Liver (tissue), 8 donors: ENCODE measurements at regions not wholly inside any gene's neighbourhood (a gene's known extent, or its start where the extent isn't known, plus 50 kb on each side); places are given as distances from the start of the nearest gene placed in this dataset.

Source experiments
- DNase-seq: peaks from one replicate; pipeline ENCODE4 v3.0.0-alpha.2; 2017; ENCODE audit warnings: low spot score
- H3K27ac ChIP-seq, 2 donors: one replicate each; pipeline ENCODE4 v1.7.0; 2013; ENCODE audit warnings: inconsistent platforms in 2 of 2, low read length in 2 of 2, control low read depth in 1 of 2, low read depth in 1 of 2, mild to moderate bottlenecking in 1 of 2
- H3K27me3 ChIP-seq, 4 donors: one replicate each; pipeline versions ENCODE4 v1.6.1 to v1.7.0; 2013; ENCODE audit warnings: low read length in 3 of 4, inconsistent platforms in 1 of 4, mild to moderate bottlenecking in 1 of 4, moderate library complexity in 1 of 4; ENCODE audit not compliant: control insufficient read depth in 4 of 4, insufficient read depth in 4 of 4
- H3K36me3 ChIP-seq, 4 donors: one replicate each; pipeline versions ENCODE4 v1.6.1 to v1.7.0; 2013; ENCODE audit warnings: low read length in 3 of 4, mild to moderate bottlenecking in 3 of 4, low read depth in 1 of 4, moderate library complexity in 1 of 4; ENCODE audit not compliant: control insufficient read depth in 4 of 4, insufficient read depth in 3 of 4
- H3K4me1 ChIP-seq, 4 donors: one replicate each; pipeline versions ENCODE4 v1.6.1 to v1.7.0; 2013; ENCODE audit warnings: low read length in 3 of 4, mild to moderate bottlenecking in 3 of 4, moderate library complexity in 1 of 4; ENCODE audit not compliant: control insufficient read depth in 4 of 4, insufficient read depth in 4 of 4
- H3K4me3 ChIP-seq, 3 donors: one replicate each; pipeline versions ENCODE4 v1.6.1 to v1.7.0; 2013; ENCODE audit warnings: low read length in 3 of 3, control low read depth in 1 of 3, low read depth in 1 of 3, mild to moderate bottlenecking in 1 of 3
- H3K9ac ChIP-seq, 2 donors: one replicate each; pipeline ENCODE4 v1.7.0; 2013; ENCODE audit warnings: low read length in 2 of 2, mild to moderate bottlenecking in 2 of 2, moderate library complexity in 2 of 2, control low read depth in 1 of 2, low read depth in 1 of 2
- H3K9me3 ChIP-seq, 4 donors: one replicate each; pipeline versions ENCODE4 v1.6.1 to v1.7.0; 2013; ENCODE audit warnings: low read length in 3 of 4; ENCODE audit not compliant: control insufficient read depth in 4 of 4
- EGR1 ChIP-seq, 2 donors: IDR thresholded peaks; 2 replicates each; pipeline ENCODE4 v1.6.1; 2016 to 2018; ENCODE audit warnings: antibody characterized with exemption in 2 of 2, low read depth in 2 of 2
- FOXA1 ChIP-seq: IDR thresholded peaks from 2 replicates; pipeline ENCODE4 v1.6.1; 2016; ENCODE audit warnings: antibody characterized with exemption
- FOXA2 ChIP-seq: IDR thresholded peaks from 2 replicates; pipeline ENCODE4 v1.6.1; 2016; ENCODE audit warnings: antibody characterized with exemption
- GABPA ChIP-seq, 2 donors: IDR thresholded peaks in 1 of 2; conservative IDR thresholded peaks in 1 of 2; 2 replicates each; pipeline ENCODE4 v1.6.1; 2016; ENCODE audit warnings: antibody characterized with exemption in 2 of 2, mild to moderate bottlenecking in 1 of 2, moderate library complexity in 1 of 2
- HNF4A ChIP-seq, 2 donors: conservative IDR thresholded peaks; 2 replicates each; pipeline ENCODE4 v1.6.1; 2016; ENCODE audit warnings: antibody characterized with exemption in 2 of 2, mild to moderate bottlenecking in 2 of 2
- HNF4G ChIP-seq: IDR thresholded peaks from 2 replicates; pipeline ENCODE4 v1.6.1; 2016; ENCODE audit warnings: antibody characterized with exemption
- JUND ChIP-seq, 2 donors: IDR thresholded peaks; 2 replicates each; pipeline ENCODE4 v1.6.1; 2016; ENCODE audit warnings: antibody characterized with exemption in 2 of 2
- NR2F2 ChIP-seq: IDR thresholded peaks from 2 replicates; pipeline ENCODE4 v1.6.1; 2016; ENCODE audit warnings: antibody characterized with exemption
- RAD21 ChIP-seq, 2 donors: IDR thresholded peaks; 2 replicates each; pipeline ENCODE4 v1.6.1; 2016; ENCODE audit warnings: antibody characterized with exemption in 2 of 2, mild to moderate bottlenecking in 2 of 2
- REST ChIP-seq: IDR thresholded peaks from 2 replicates; pipeline ENCODE4 v1.6.1; 2016; ENCODE audit warnings: antibody characterized with exemption, mild to moderate bottlenecking
- RXRA ChIP-seq, 2 donors: IDR thresholded peaks; 2 replicates each; pipeline ENCODE4 v1.6.1; 2017 to 2018; ENCODE audit warnings: antibody characterized with exemption in 2 of 2, mild to moderate bottlenecking in 1 of 2
- SP1 ChIP-seq: IDR thresholded peaks from 2 replicates; pipeline ENCODE4 v1.6.1; 2018; ENCODE audit warnings: antibody characterized with exemption, mild to moderate bottlenecking
- TAF1 ChIP-seq: conservative IDR thresholded peaks from 2 replicates; pipeline ENCODE4 v1.6.1; 2016; ENCODE audit warnings: antibody characterized with exemption, mild to moderate bottlenecking
- YY1 ChIP-seq: IDR thresholded peaks from 2 replicates; pipeline ENCODE4 v1.6.1; 2016; ENCODE audit warnings: antibody characterized with exemption, mild to moderate bottlenecking
- ZBTB33 ChIP-seq: IDR thresholded peaks from 2 replicates; pipeline ENCODE4 v1.6.1; 2016; ENCODE audit warnings: antibody characterized with exemption
- WGBS: extraction: QIAGEN DNeasy Blood & Tissue Kit; methylation state at CpG from one replicate; pipeline ENCODE4 v1.1.7; 2013; 5-methylcytosine and 5-hydroxymethylcytosine counted together
- TF ChIP-seq, protein P1 (sequence below): IDR thresholded peaks from 2 replicates; pipeline ENCODE4 v1.6.1; 2016; ENCODE audit warnings: antibody characterized with exemption
- TF ChIP-seq, protein P2 (sequence below): fragments of 150-350 bp; IDR thresholded peaks from 2 replicates; pipeline ENCODE4 v1.5.1; 2017; ENCODE audit warnings: improper control_type of control experiment, low read depth, low read length; ENCODE audit not compliant: missing input control
- TF ChIP-seq, protein P3 (sequence below): IDR thresholded peaks from 2 replicates; pipeline ENCODE4 v1.6.1; 2016; ENCODE audit warnings: antibody characterized with exemption
- donor health status: healthy.
- donor health status: healthy.
- donor health status: healthy.
- donor health status: healthy.
- donor health status: healthy.

- no peaks in the 10 kb centered on the region for H3K27me3 ChIP-seq
- peak overlapping the region; percentile 42 to 53 for H3K27ac ChIP-seq
- no peaks in the 10 kb centered on the region for H3K36me3 ChIP-seq
- H3K9ac ChIP-seq, result no peak overlapping the region
- peaks cover 0 to 5% (median 4%) of the 10 kb centered on the region in 4 donors for H3K4me1 ChIP-seq
- TF ChIP-seq RXRA (IDR thresholded peaks at IDR 0.05), result peak; percentile 69
- no peak for TF ChIP-seq NR2F2
- TF ChIP-seq REST, result peak; percentile 15
- no peak for TF ChIP-seq FOXA1
- TF ChIP-seq JUND (IDR thresholded peaks at IDR 0.05), result peak; percentile 19 to 29
- TF ChIP-seq, protein P1, sequence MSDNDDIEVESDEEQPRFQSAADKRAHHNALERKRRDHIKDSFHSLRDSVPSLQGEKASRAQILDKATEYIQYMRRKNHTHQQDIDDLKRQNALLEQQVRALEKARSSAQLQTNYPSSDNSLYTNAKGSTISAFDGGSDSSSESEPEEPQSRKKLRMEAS, result peak; percentile 5
- TF ChIP-seq, protein P2, sequence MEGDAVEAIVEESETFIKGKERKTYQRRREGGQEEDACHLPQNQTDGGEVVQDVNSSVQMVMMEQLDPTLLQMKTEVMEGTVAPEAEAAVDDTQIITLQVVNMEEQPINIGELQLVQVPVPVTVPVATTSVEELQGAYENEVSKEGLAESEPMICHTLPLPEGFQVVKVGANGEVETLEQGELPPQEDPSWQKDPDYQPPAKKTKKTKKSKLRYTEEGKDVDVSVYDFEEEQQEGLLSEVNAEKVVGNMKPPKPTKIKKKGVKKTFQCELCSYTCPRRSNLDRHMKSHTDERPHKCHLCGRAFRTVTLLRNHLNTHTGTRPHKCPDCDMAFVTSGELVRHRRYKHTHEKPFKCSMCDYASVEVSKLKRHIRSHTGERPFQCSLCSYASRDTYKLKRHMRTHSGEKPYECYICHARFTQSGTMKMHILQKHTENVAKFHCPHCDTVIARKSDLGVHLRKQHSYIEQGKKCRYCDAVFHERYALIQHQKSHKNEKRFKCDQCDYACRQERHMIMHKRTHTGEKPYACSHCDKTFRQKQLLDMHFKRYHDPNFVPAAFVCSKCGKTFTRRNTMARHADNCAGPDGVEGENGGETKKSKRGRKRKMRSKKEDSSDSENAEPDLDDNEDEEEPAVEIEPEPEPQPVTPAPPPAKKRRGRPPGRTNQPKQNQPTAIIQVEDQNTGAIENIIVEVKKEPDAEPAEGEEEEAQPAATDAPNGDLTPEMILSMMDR, result no peak
- peak; percentile 24 for TF ChIP-seq FOXA2
- TF ChIP-seq ZBTB33, result peak; percentile 32
- peak; percentile 74 for TF ChIP-seq SP1
- TF ChIP-seq YY1, result peak; percentile 53
- TF ChIP-seq TAF1, result peak; percentile 51
- TF ChIP-seq GABPA (IDR thresholded peaks at IDR 0.05 in 1 of 2, conservative IDR thresholded peaks at IDR 0.05 in 1 of 2), result no peak
- TF ChIP-seq, protein P3, sequence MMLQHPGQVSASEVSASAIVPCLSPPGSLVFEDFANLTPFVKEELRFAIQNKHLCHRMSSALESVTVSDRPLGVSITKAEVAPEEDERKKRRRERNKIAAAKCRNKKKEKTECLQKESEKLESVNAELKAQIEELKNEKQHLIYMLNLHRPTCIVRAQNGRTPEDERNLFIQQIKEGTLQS, result no peak
- peak; percentile 82 to 88 for TF ChIP-seq HNF4A (conservative IDR thresholded peaks at IDR 0.05)
- peak; percentile 22 to 35 for TF ChIP-seq RAD21 (IDR thresholded peaks at IDR 0.05)
- no peak for TF ChIP-seq EGR1 (IDR thresholded peaks at IDR 0.05; ENCODE audit: low read depth in 2 of 2)
- TF ChIP-seq HNF4G, result peak; percentile 59
- no peak overlapping the region for H3K4me3 ChIP-seq
- no peak for DNase-seq
- no peaks in the 10 kb centered on the region for H3K9me3 ChIP-seq
- WGBS, result 42% methylated on average over 7 of the region's 7 CpGs
Observed at GRCh38 chr3:150278843-150279381, 129.2 kb upstream of the TSC22D2 start.
